ENCODE measurements at regions not wholly inside any gene's neighbourhood (a gene's known extent, or its start where the extent isn't known, plus 50 kb on each side); places are given as distances from the start of the nearest gene placed in this dataset.

DNA sequence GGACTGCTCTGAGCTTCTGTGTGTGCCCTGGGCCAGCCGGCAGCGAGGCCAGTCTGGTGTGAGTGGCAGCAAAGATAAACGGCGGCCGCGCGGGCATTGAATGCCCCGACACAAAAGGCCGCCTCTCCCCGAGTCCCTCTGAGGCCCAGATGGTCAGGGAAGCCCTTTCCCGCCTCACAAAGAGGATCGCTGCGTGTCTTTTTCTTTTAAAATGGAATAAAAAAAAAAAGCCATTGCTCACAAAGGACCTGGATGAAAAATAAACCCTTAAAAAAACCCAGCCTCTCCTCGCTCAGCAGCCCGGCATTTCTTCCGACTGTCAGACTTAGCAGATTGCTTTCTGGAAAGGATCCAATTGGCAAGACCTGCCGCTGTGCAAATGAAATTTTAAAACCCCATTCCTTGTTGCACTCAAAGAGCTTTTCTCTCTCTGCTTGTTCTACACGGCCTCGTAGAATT lies 578.7 kb downstream of the BCOR start:
- no peak for DNase-seq

- no peak for DNase-seq
These were observed 578.0 kb downstream of the BCOR start for GRCh38 chrX:39519566-39520301.

GRCh38 chrX:39525758-39526157 lies 572.0 kb downstream of the BCOR start:
- no peak for DNase-seq

DNA sequence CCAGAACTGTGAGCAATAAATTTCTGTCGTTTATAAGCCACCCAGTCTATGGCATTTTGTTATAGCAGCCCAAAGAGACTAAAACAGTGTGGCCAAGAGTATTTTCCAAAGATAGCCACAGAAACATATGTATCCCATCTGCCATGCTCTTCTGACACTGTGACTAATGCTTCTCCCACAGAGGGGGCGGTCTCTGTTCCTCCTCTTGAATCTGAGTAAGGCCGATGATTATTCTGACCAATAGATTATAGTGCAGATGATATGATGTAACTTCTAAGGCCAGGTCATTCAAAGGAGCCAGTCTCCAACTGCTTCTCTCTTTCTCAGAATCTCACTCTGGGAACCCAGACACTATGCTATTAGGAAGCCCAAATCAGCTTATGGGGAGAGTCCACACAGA lies 570.7 kb downstream of the BCOR start:
- no peak for DNase-seq

DNA sequence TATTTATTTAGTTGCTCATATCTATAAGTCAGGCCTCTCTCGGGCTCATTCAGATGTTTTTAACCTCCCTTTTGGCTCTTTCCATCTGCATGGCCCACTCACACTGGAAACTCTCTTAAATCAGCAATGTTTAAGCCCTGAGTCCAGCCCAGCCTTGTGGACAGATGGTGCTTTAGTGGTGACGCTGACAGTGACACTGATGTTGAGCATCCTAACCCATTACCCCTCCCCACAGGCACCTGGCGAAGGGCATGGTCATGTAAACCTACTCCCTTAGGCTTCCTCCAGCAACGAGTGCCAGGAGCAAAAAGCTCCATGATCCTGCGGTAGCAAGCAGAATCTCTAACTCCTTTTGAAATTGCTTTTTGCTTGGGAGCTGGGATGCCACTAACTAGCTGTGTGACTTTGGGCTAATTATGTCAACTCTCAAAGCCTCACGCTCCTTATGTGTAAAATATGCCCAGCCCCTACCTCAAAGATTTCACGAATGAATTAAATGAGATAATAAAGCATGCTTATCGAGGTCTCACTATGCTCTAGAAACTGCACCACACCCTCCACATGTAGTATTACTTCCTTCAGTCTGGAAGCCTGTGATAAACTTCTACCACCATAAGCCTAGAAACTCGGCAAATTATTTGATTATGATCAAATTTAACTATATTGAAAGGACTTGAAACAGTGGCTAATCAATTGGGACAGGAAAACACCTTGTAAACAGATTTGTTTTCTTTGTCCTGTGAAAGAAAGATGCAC lies 569.4 kb downstream of the BCOR start:
- DNase-seq = no peak

DNA sequence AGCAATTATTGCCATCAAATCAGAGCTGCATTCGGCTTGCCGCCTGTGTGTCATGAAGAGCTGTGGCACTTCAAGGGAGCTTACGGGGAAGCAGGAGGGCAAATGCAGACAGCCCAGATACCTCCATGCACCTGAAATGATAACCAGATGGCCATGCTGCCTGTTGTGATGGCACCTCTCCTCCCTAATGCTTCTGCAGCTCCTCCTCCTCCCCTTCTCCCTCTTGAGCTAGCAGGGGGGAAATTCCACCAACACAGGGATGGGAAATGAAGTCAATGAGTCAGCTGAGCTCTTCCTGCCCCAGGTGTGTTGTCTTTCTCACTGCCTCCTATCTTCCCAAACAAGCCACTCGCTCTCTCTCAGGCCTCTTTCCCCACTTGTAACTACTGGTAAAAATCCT lies 565.0 kb downstream of the BCOR start:
- no peak for DNase-seq

DNA sequence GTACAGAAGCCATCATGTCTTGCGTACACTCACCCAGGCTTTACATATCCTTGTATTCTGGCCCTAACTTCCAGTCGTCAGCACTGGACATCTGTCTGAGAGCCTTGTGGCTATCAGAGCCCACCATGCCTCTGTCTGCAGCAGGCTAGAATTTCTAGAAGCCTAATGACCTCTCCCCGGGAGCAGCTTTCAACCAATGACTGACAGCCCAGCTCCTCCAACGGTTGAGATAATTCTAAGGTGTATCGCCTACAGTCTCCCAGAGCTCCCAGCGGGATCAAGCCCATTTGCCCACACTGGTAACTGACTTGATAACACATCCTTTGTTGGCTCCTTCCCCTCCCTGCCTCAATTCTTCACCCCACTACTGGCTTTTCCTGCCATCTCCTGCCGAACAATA lies 562.8 kb downstream of the BCOR start:
- DNase-seq = no peak

GRCh38 chrX:39536211-39536610 lies 561.5 kb downstream of the BCOR start:
- DNase-seq = no peak

GRCh38 chrX:39541881-39542280 lies 555.9 kb downstream of the BCOR start:
- DNase-seq = no peak

- no peak for DNase-seq
These were observed 555.4 kb downstream of the BCOR start for GRCh38 chrX:39542316-39542715.

GRCh38 chrX:39550795-39551361 lies 546.9 kb downstream of the BCOR start:
- no peak for DNase-seq

DNA sequence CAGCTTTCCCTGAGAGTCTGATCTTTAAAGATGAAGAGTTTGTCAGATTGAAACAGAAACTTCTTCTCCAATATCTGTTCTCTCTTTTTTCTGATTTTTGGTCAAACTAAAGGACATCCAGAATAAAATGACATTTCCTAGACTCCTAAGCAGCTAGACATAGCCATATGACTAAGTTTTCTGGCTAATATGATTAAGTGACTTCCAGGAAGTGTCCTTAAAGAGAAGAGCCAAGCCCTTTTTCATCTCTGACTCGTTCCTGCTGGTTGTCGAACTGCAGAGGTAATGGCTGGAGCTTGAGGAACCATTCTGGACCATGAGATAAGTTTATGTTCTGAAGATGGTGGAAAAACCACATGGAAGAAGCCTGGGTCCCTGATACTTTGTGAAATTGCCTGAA lies 546.0 kb downstream of the BCOR start:
- no peak for DNase-seq

DNA sequence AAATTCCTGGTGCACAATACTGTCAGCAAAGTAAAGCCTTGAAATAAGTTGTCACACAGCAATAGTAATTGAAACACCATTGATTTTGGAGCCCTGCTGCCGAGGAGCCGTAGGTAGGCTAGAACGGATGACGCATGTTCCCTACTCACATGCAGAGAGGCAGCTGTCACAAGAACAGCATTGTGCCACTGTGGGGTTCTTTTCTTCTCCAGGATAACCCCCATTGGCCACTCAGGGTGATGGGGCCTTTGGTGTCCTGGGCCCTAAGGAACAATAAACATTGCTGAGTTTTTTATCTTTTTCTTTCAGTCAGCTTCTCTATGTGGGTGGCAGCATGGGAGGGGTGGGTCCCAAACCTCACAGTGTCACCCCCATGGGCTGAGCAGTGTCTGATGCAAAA lies 542.3 kb downstream of the BCOR start:
- DNase-seq = no peak

GRCh38 chrX:39556056-39556455 lies 541.7 kb downstream of the BCOR start:
- no peak for DNase-seq

GRCh38 chrX:39559229-39559628 lies 538.5 kb downstream of the BCOR start:
- no peak for DNase-seq

GRCh38 chrX:39560271-39560670 lies 537.5 kb downstream of the BCOR start:
- DNase-seq = no peak

DNA sequence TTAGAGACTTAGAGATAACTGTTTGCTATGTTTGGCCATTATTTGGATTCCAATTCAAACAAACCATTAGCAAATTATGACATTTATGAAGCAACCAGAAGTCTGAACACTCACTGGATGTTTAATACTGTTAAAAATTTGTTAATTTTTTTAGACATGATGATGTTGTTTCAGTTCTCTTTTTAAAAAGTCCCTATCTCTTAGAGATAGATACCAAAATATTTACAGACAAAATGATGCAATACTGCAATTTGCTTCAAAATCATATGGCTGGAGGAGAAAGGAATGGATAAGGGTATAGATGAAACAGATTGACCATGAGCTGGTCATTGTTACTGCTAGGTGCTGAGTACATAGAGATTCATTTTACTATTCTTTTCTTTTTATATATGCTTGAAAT lies 534.6 kb downstream of the BCOR start:
- no peak for DNase-seq

DNA sequence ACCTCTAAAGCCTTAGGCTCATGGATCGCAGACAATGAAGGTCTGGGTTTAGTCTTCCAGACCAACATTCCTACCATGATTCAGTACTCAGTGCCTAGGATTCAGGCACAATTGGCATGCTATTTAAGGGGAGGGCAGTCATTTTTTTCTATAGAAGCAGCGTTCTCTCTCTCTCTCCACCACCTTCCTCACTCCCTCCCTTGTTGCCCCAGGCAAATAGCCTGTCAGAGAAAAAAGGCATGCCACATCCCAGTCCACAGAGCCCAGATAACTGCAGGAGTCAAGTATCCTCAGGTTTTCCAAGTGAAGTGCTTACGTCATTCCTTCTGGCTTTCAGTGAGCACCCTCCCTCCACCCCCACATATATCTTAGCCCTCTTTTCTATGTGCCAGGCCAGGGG lies 533.0 kb downstream of the BCOR start:
- DNase-seq = no peak

GRCh38 chrX:39574178-39574577 lies 523.6 kb downstream of the BCOR start:
- no peak for DNase-seq

DNA sequence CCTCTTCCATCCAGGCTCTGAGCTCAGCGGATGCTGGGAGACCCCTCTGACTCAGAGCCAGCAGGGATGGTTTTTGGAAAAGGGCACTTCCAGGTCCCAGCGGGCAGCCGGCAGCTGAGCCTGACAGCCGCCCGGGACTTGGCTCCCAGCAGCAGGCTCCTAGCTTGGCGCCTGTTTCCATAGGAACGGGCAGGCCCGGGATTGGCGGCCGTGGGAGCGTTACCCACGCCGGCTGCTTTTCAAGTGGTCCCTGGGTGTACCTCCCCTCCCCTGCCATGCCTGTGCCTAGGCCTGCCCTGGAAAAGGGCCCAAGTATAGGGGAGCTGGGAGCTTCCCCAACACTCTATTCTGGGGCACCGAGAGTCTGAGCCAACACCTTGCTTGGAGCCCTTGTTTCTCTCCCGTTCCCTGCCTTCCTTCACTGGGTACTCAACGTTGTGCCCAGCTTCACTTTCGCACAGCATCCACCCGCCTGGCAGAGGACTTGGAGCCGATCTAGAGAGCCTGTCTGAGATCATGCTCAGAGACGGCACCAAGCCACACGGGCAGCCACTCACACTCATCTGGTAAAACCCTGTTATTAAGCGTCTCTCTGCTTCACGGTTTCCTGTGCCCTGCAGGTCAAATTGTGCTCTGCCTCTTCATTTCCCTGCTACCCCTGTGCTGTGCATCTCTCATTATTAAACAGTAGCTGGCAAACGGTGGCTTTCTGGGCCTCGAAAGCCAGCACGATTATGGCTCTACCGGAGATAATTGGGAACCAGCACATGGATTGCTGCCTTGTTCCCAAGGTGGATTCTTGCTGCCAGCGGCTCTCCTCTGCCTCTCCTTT lies 521.5 kb downstream of the BCOR start:
- DNase-seq = no peak

DNA sequence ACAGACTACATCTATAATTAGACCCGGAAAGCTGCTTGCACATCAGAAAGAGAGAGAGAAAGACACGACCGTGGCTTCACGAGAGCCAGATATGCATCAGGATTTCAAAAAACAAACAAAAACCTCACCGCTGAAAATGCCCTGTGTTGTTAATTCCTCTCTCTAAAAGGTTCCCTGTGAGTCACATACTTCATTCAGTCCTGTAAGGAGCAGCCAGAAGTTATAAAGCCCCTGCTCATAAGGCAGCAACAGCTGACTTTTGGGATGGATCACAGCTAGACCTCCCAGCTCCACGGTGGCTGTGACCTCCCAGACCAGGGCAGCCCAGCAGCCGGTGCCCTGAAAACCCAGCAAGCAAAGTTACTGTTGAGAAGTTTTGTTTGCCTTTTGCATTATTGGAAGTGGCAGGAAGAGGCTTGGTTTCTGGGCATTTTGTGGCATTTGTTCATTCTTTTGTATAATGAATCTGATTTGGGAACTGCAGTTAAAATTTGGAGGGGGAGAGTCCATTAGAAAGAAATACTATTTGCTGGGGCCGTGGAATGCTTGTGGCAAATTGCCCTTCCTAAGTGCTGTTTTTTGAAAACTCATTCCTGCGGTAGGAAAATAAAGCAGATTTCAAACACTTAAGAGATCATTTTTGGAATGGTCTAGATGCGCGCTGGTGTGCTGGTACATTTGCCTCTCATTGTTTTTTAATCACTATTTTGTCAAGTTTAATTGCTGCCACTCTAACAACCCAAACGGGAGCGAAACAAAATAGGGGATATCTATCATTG lies 520.4 kb downstream of the BCOR start:
- DNase-seq = no peak
